H9 (cell line): ENCODE measurements at regions not wholly inside any gene's neighbourhood (a gene's known extent, or its start where the extent isn't known, plus 50 kb on each side); places are given as distances from the start of the nearest gene placed in this dataset.

Experiments used
- DNase-seq: peaks from one replicate; pipeline ENCODE4 v3.0.0-alpha.2; 2017
- H2AFZ ChIP-seq: one replicate; pipeline ENCODE4 v1.6.1; 2013; ENCODE audit warnings: mild to moderate bottlenecking, low read length, control low read depth, moderate library complexity
- H2AK5ac ChIP-seq: 2 replicates; pipeline ENCODE4 v1.6.1; 2013; ENCODE audit warnings: low read length, control low read depth, mixed read lengths; ENCODE audit not compliant: insufficient read length
- H2BK120ac ChIP-seq: one replicate; pipeline ENCODE4 v1.6.1; 2013; ENCODE audit warnings: low read depth, mild to moderate bottlenecking, low read length, control low read depth, inconsistent platforms; ENCODE audit not compliant: poor library complexity, severe bottlenecking
- H2BK12ac ChIP-seq: 2 replicates; pipeline ENCODE4 v1.6.1; 2013; ENCODE audit warnings: low read length, control low read depth, mixed read lengths, low read depth; ENCODE audit not compliant: insufficient read length
- H2BK15ac ChIP-seq: 2 replicates; pipeline ENCODE4 v1.6.1; 2013; ENCODE audit warnings: low read depth, low read length, control low read depth
- H2BK20ac ChIP-seq: one replicate; pipeline ENCODE4 v1.6.1; 2013; ENCODE audit warnings: low read depth, mild to moderate bottlenecking, low read length, control low read depth, inconsistent platforms; ENCODE audit not compliant: poor library complexity, severe bottlenecking
- H2BK5ac ChIP-seq: 2 replicates; pipeline ENCODE4 v1.6.1; 2013; ENCODE audit warnings: low read length, control low read depth, mixed read lengths; ENCODE audit not compliant: insufficient read length
- H3K14ac ChIP-seq: 2 replicates; pipeline ENCODE4 v1.6.1; 2013; ENCODE audit warnings: low read length, control low read depth; ENCODE audit not compliant: insufficient read depth
- H3K18ac ChIP-seq: 2 replicates; pipeline ENCODE4 v1.6.1; 2013; ENCODE audit warnings: low read depth, mild to moderate bottlenecking, mixed read lengths, low read length, control low read depth; ENCODE audit not compliant: insufficient read length
- H3K23ac ChIP-seq: 2 replicates; pipeline ENCODE4 v1.6.1; 2013; ENCODE audit warnings: low read length, control low read depth, mixed read lengths, low read depth; ENCODE audit not compliant: insufficient read length
- H3K23me2 ChIP-seq: 2 replicates; pipeline ENCODE4 v1.6.1; 2013; ENCODE audit warnings: low read depth, mild to moderate bottlenecking, mixed read lengths, low read length, control low read depth; ENCODE audit not compliant: insufficient read length, poor library complexity, severe bottlenecking
- H3K27ac ChIP-seq: 2 replicates; pipeline ENCODE4 v1.5.1; 2013; ENCODE audit warnings: low read length, control low read depth, mixed read lengths, low read depth; ENCODE audit not compliant: insufficient read length
- H3K27me3 ChIP-seq: 2 replicates; pipeline ENCODE4 v1.6.1; 2013; ENCODE audit warnings: low read length, control low read depth, inconsistent platforms; ENCODE audit not compliant: insufficient read depth
- H3K4ac ChIP-seq: 2 replicates; pipeline ENCODE4 v1.6.1; 2013; ENCODE audit warnings: low read depth, mild to moderate bottlenecking, control low read depth, inconsistent platforms, low read length, moderate library complexity
- H3K4me1 ChIP-seq: 2 replicates; pipeline ENCODE4 v1.6.1; 2013; ENCODE audit warnings: low read length, control low read depth, inconsistent platforms; ENCODE audit not compliant: insufficient read depth
- H3K4me2 ChIP-seq: 2 replicates; pipeline ENCODE4 v1.6.1; 2013; ENCODE audit warnings: low read length, control low read depth, mixed read lengths; ENCODE audit not compliant: insufficient read length, insufficient read depth
- H3K56ac ChIP-seq: 2 replicates; pipeline ENCODE4 v1.6.1; 2013; ENCODE audit warnings: low read depth, mild to moderate bottlenecking, mixed read lengths, low read length, control low read depth; ENCODE audit not compliant: insufficient read length
- H3K79me1 ChIP-seq: 2 replicates; pipeline ENCODE4 v1.6.1; 2013; ENCODE audit warnings: low read depth, mild to moderate bottlenecking, moderate library complexity, low read length, control low read depth, inconsistent platforms; ENCODE audit not compliant: insufficient read depth, poor library complexity, severe bottlenecking
- H3K79me2 ChIP-seq: 2 replicates; pipeline ENCODE4 v1.6.1; 2013; ENCODE audit warnings: low read length, control low read depth, inconsistent platforms; ENCODE audit not compliant: insufficient read depth
- H3K9ac ChIP-seq: 2 replicates; pipeline ENCODE4 v1.6.1; 2013; ENCODE audit warnings: low read length, control low read depth, mixed read lengths; ENCODE audit not compliant: insufficient read length; ENCODE audit errors: extremely low read depth
- H3K9me3 ChIP-seq: one replicate; pipeline ENCODE4 v1.6.1; 2013; ENCODE audit warnings: low read depth, low read length, inconsistent platforms; ENCODE audit not compliant: control insufficient read depth
- H3T11ph ChIP-seq: one replicate; pipeline ENCODE4 v1.6.1; 2013; ENCODE audit warnings: mild to moderate bottlenecking, low read length, control low read depth, inconsistent platforms
- H4K20me1 ChIP-seq: one replicate; pipeline ENCODE4 v1.6.1; 2013; ENCODE audit not compliant: control insufficient read depth, insufficient read length, insufficient read depth
- H4K5ac ChIP-seq: 2 replicates; pipeline ENCODE4 v1.6.1; 2013; ENCODE audit warnings: low read depth, mild to moderate bottlenecking, mixed read lengths, low read length, control low read depth; ENCODE audit not compliant: insufficient read length
- H4K8ac ChIP-seq: replicated peaks from 2 replicates; pipeline ENCODE4 v1.6.1; 2013; ENCODE audit warnings: low read length, control low read depth, mixed read lengths, low read depth; ENCODE audit not compliant: insufficient read length
- H4K91ac ChIP-seq: 2 replicates; pipeline ENCODE4 v1.6.1; 2013; ENCODE audit warnings: low read depth, mild to moderate bottlenecking, moderate library complexity, mixed read lengths, low read length, control low read depth; ENCODE audit not compliant: insufficient read length
- H3K27ac Mint-ChIP-seq, 3 experiments: 2 replicates in 2 of 3; 3 replicates in 1 of 3; pipeline ENCODE4 v1.8.0; 2020 to 2021; ENCODE audit warnings: mixed read lengths in 3 of 3, mild to moderate bottlenecking in 1 of 3, moderate library complexity in 1 of 3
- H3K27me3 Mint-ChIP-seq: 2 replicates; pipeline ENCODE4 v1.8.0; 2021; ENCODE audit warnings: low read depth, mild to moderate bottlenecking, moderate library complexity, mixed read lengths
- H3K36me3 Mint-ChIP-seq, 3 experiments: 2 replicates in 2 of 3; 3 replicates in 1 of 3; pipeline ENCODE4 v1.8.0; 2020 to 2021; ENCODE audit warnings: low read depth in 3 of 3, mixed read lengths in 3 of 3; ENCODE audit not compliant: insufficient read depth in 1 of 3
- H3K4me1 Mint-ChIP-seq, 2 experiments: 2 replicates each; pipeline ENCODE4 v1.8.0; 2020; ENCODE audit warnings: mixed read lengths in 2 of 2
- H3K4me3 Mint-ChIP-seq, 2 experiments: 2 replicates in 1 of 2; 3 replicates in 1 of 2; pipeline ENCODE4 v1.8.0; 2020 to 2021; ENCODE audit warnings: mild to moderate bottlenecking in 2 of 2, mixed read lengths in 2 of 2, moderate library complexity in 1 of 2
- H3K9me3 Mint-ChIP-seq, 2 experiments: 2 replicates in 1 of 2; 3 replicates in 1 of 2; pipeline ENCODE4 v1.8.0; 2020; ENCODE audit warnings: mild to moderate bottlenecking in 2 of 2, mixed read lengths in 2 of 2, moderate library complexity in 1 of 2
- CTCF ChIP-seq: fragments of 200-600 bp; sonication (generic); conservative IDR thresholded peaks from 3 replicates; pipeline ENCODE4 v1.8.0; 2021; ENCODE audit warnings: antibody characterized with exemption, mild to moderate bottlenecking
- WGBS: extraction: QIAGEN DNeasy Blood & Tissue Kit; methylation state at CpG from one replicate; pipeline ENCODE4 v1.1.7; 2013; ENCODE audit warnings: missing lambda C conversion rate, low lambda C conversion rate, mixed read lengths; ENCODE audit not compliant: insufficient read length; ENCODE audit errors: extremely low coverage; 5-methylcytosine and 5-hydroxymethylcytosine counted together

- Histone ChIP-seq H4K91ac (no peak overlapping the region), H3K23ac (no peak overlapping the region), H2BK120ac (no peak overlapping the region), H4K20me1 (no peaks in the 10 kb centered on the region), H2BK5ac (no peak overlapping the region), H3K23me2 (no peaks in the 10 kb centered on the region), H3K4me1 (no peaks in the 10 kb centered on the region), H3K18ac (no peak overlapping the region), H3K56ac (no peak overlapping the region), H3K27ac (no peak overlapping the region), H3K27me3 (no peaks in the 10 kb centered on the region), H2BK12ac (no peak overlapping the region), H3K79me2 (no peaks in the 10 kb centered on the region), H3K4ac (no peak overlapping the region), H3K14ac (no peak overlapping the region), H2AFZ (no peak overlapping the region), H3T11ph (no peak overlapping the region), H3K9me3 (no peaks in the 10 kb centered on the region), H3K79me1 (no peaks in the 10 kb centered on the region), H2BK20ac (no peak overlapping the region), H4K5ac (no peak overlapping the region), H3K9ac (no peak overlapping the region), H3K4me2 (no peak overlapping the region), H4K8ac (no peak overlapping the region), H2BK15ac (no peak overlapping the region), H2AK5ac (no peak overlapping the region)
- H3K27me3 Mint-ChIP-seq: no peaks in the 10 kb centered on the region
- H3K4me3 Mint-ChIP-seq: no peak overlapping the region
- H3K36me3 Mint-ChIP-seq: peaks cover 0 to 7% (median 0%) of the 10 kb centered on the region in 3 experiments; a peak in 1 of 7 replicates
- H3K27ac Mint-ChIP-seq: no peak overlapping the region
- DNase-seq: no peak
- no peak for TF ChIP-seq CTCF
- peaks cover 2 to 3% of the 10 kb centered on the region in 2 experiments; a peak in 2 of 5 replicates for H3K9me3 Mint-ChIP-seq
- H3K4me1 Mint-ChIP-seq: no peaks in the 10 kb centered on the region
- WGBS: no CpG with 5 or more reads among the region's 4 CpGs
Observed at GRCh38 chr2:176923205-176923604, 289.4 kb upstream of the HNRNPA3 start.
